Mammary epithelial cell (primary cell): ENCODE measurements at regions not wholly inside any gene's neighbourhood (a gene's known extent, or its start where the extent isn't known, plus 50 kb on each side); places are given as distances from the start of the nearest gene placed in this dataset.

Experiments
- EZH2 ChIP-seq: IDR thresholded peaks from 2 replicates; pipeline ENCODE4 v1.6.1; 2012; ENCODE audit warnings: low read length, inconsistent platforms, borderline replicate concordance
- TF ChIP-seq, protein P1 (sequence below), 2 donors: IDR thresholded peaks in 1 of 2; conservative IDR thresholded peaks in 1 of 2; 2 replicates each; pipeline ENCODE4 v1.5.1; 2011 to 2012; ENCODE audit warnings: inconsistent platforms in 2 of 2, low read length in 2 of 2, mild to moderate bottlenecking in 2 of 2, control low read depth in 1 of 2, low read depth in 1 of 2; ENCODE audit not compliant: insufficient read depth in 1 of 2; ENCODE audit errors: extremely low read depth in 1 of 2

DNA sequence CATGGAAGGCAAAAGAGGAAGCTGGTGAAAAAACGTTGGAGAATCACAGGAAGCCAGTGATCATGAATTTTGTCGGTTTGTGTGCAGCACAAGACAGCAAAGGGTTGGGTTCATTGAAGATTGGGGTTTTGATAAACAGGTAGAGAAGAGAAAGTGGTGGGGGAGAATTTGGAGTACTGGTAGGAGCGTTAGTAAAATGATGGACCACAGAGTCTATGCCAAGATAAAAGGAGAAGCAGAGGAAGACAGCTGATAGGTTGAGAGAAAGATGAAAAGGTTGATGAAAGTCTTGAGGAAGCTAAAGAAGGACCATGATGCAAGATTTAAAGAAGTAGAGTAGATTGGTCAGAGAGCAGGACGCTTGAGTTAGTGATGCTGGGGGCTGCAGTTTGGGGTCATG is 156.8 kb upstream of the POU3F1 start:
- TF ChIP-seq, protein P1, sequence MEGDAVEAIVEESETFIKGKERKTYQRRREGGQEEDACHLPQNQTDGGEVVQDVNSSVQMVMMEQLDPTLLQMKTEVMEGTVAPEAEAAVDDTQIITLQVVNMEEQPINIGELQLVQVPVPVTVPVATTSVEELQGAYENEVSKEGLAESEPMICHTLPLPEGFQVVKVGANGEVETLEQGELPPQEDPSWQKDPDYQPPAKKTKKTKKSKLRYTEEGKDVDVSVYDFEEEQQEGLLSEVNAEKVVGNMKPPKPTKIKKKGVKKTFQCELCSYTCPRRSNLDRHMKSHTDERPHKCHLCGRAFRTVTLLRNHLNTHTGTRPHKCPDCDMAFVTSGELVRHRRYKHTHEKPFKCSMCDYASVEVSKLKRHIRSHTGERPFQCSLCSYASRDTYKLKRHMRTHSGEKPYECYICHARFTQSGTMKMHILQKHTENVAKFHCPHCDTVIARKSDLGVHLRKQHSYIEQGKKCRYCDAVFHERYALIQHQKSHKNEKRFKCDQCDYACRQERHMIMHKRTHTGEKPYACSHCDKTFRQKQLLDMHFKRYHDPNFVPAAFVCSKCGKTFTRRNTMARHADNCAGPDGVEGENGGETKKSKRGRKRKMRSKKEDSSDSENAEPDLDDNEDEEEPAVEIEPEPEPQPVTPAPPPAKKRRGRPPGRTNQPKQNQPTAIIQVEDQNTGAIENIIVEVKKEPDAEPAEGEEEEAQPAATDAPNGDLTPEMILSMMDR (conservative IDR thresholded peaks at IDR 0.05 in 1 of 2, IDR thresholded peaks at IDR 0.05 in 1 of 2; ENCODE audit: extremely low read depth in 1 of 2, insufficient read depth in 1 of 2, low read depth in 1 of 2, low read length in 2 of 2), result no peak
- TF ChIP-seq EZH2, result no peak
